ENCODE measurements at regions not wholly inside any gene's neighbourhood (a gene's known extent, or its start where the extent isn't known, plus 50 kb on each side); places are given as distances from the start of the nearest gene placed in this dataset.

DNA sequence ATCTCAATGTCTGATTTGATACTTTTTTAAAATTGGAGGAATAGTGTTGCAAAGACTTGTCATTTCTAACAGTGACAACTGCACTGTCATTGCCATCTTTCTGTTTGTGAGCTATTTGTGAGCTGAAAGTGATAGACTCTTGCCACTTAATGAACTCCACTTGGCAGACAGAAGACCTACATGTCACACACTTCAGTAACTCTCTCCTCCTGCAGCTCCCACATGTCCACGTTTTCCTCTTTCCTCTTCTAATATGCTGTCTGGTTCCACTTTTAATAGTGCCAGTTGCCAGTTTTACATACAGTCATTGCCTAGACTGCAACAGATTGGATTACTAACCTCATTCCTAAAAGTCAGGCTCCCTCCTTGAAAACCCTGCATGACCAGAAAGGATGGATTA is 121.5 kb downstream of the CAPZA3 start:
- BruUV-seq (replicated peaks): no TSS peak
- H2AFZ ChIP-seq (replicated peaks; ENCODE audit: low read length, poor library complexity): no peak overlapping the region
- no peaks in the 10 kb centered on the region for H3K27me3 ChIP-seq (ENCODE audit: control insufficient read depth, insufficient read depth, low read length)
- H2BK20ac ChIP-seq (ENCODE audit: low read depth, low read length): no peak overlapping the region
- no peak overlapping the region for H3K4me2 ChIP-seq (ENCODE audit: low read depth, low read length)
- H3K36me3 ChIP-seq (ENCODE audit: control insufficient read depth, insufficient read depth, low read length): no peaks in the 10 kb centered on the region
- intact Hi-C loops (cut with micrococcal nuclease): loop anchor here (5.0 kb wide), 1 partner anchor 427 kb away; no protein-coding TSS in a partner anchor
- no peak for DNase-seq
- no peaks in the 10 kb centered on the region for H4K20me1 ChIP-seq (ENCODE audit: insufficient read depth, low read length)
- ChIA-PET CTCF (interaction anchor here (0.6 kb wide), 1 partner anchor 308 kb away, joined by 3 read pairs; no protein-coding TSS in a partner anchor), POLR2A (ENCODE audit: unreplicated experiment) (no interaction called here)
- H2BK120ac ChIP-seq (ENCODE audit: low read depth, low read length): no peak overlapping the region
- H3K4ac ChIP-seq (ENCODE audit: low read depth, low read length): no peak overlapping the region
- no peak overlapping the region for H3K18ac ChIP-seq (ENCODE audit: low read depth, low read length)
- no peak overlapping the region for H2BK5ac ChIP-seq (ENCODE audit: low read depth, low read length, poor library complexity, severe bottlenecking)
- TF ChIP-seq MXI1 (IDR thresholded peaks at IDR 0.05; ENCODE audit: borderline replicate concordance, low read depth, low read length) (no peak), RAD21 (IDR thresholded peaks at IDR 0.05; ENCODE audit: low read length) (no peak), MAZ (IDR thresholded peaks at IDR 0.05; ENCODE audit: borderline replicate concordance, low read depth, low read length) (no peak), RCOR1 (IDR thresholded peaks at IDR 0.05; ENCODE audit: insufficient replicate concordance, low read length) (no peak), NFE2L2 (IDR thresholded peaks at IDR 0.05; ENCODE audit: low read depth, low read length) (no peak), CHD1 (IDR thresholded peaks at IDR 0.05; ENCODE audit: low read depth, low read length) (no peak), FOS (IDR thresholded peaks at IDR 0.05; ENCODE audit: low read depth, low read length) (no peak), CEBPB (IDR thresholded peaks at IDR 0.05; ENCODE audit: low read depth, low read length) (no peak), SMC3 (IDR thresholded peaks at IDR 0.05; ENCODE audit: low read depth, low read length) (no peak), BHLHE40 (IDR thresholded peaks at IDR 0.05; ENCODE audit: low read depth, low read length) (no peak)
- TF ChIP-seq, protein P1, sequence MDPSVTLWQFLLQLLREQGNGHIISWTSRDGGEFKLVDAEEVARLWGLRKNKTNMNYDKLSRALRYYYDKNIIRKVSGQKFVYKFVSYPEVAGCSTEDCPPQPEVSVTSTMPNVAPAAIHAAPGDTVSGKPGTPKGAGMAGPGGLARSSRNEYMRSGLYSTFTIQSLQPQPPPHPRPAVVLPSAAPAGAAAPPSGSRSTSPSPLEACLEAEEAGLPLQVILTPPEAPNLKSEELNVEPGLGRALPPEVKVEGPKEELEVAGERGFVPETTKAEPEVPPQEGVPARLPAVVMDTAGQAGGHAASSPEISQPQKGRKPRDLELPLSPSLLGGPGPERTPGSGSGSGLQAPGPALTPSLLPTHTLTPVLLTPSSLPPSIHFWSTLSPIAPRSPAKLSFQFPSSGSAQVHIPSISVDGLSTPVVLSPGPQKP (IDR thresholded peaks at IDR 0.05; ENCODE audit: borderline replicate concordance, low read depth, low read length): no peak
- H3K14ac ChIP-seq (replicated peaks; ENCODE audit: low read depth, low read length): no peak overlapping the region
- WGBS, 2 experiments (ENCODE audit: extremely low coverage in 2 of 2, insufficient read length in 1 of 2): 33% methylated on average over 1 of the region's 1 CpG; no CpG with 5 or more reads in 1 of the 2 experiments
- no peak overlapping the region for H3K27ac ChIP-seq (ENCODE audit: insufficient read depth, low read length)
- in situ Hi-C loops (cut with MboI; ENCODE audit: low sequenced_read_pairs): no loop called here
- H3K9me1 ChIP-seq (ENCODE audit: insufficient read depth, low read length): no peaks in the 10 kb centered on the region
- no peaks in the 10 kb centered on the region for H3K79me1 ChIP-seq (ENCODE audit: low read depth in 1 of 2, low read length in 2 of 2)
- H2AK9ac ChIP-seq (replicated peaks; ENCODE audit: low read depth, low read length, poor library complexity): no peak overlapping the region
- H3K4me3 ChIP-seq (ENCODE audit: insufficient read depth, low read depth, low read length): no peak overlapping the region
- H3K9ac ChIP-seq (ENCODE audit: low read depth, low read length): no peak overlapping the region
- no peak overlapping the region for H2AK5ac ChIP-seq (ENCODE audit: low read depth, low read length)
- H3K4me1 ChIP-seq (ENCODE audit: control insufficient read depth, insufficient read depth, low read length): no peaks in the 10 kb centered on the region
- no peak overlapping the region for H4K91ac ChIP-seq (ENCODE audit: insufficient read depth, low read depth, low read length)
- dilution Hi-C loops (cut with HindIII; ENCODE audit: low sequenced_read_pairs, unreplicated experiment): no loop called here
- H4K8ac ChIP-seq (ENCODE audit: low read depth in 2 of 2, low read length in 2 of 2): no peak overlapping the region
- H3K56ac ChIP-seq (ENCODE audit: extremely low read depth, insufficient read depth, low read length): no peak overlapping the region
- H3K9me3 ChIP-seq (ENCODE audit: control insufficient read depth, insufficient read depth, low read length): no peaks in the 10 kb centered on the region
- H3K23ac ChIP-seq (ENCODE audit: low read depth, low read length): no peak overlapping the region
- no peak overlapping the region for H2BK15ac ChIP-seq (ENCODE audit: low read depth, low read length)
- ATAC-seq (ENCODE audit: low read depth): no peak
- no peak overlapping the region for H4K5ac ChIP-seq (ENCODE audit: low read depth, low read length)

Data from IMR-90 (cell line).